ENCODE measurements at regions not wholly inside any gene's neighbourhood (a gene's known extent, or its start where the extent isn't known, plus 50 kb on each side); places are given as distances from the start of the nearest gene placed in this dataset.

DNA sequence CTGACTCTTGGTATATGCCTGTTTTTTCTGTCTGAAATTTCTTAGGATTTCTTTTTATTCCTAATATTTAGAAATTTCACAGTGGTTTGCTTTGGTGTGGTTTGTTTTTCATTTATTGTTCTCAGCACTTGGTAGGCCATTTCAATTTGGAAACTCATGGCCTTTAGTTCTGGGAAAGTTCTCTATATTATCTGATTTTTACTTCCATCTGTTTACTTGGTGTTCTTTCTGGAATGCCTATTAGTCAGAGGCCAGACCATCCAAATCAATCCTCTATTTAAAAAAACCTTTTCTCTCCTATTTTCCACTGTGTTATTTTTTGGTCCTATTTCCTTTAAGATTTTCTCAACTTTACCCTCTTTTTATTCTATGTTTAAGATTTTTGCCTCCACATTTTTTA lies 188.1 kb upstream of the SFRP2 start:
- Mint-ChIP-seq H3K4me3 (ENCODE audit: low read depth, unreplicated experiment) (no peak overlapping the region), H3K36me3 (ENCODE audit: insufficient read depth, unreplicated experiment) (no peaks in the 10 kb centered on the region), H3K27me3 (ENCODE audit: unreplicated experiment) (no peaks in the 10 kb centered on the region), H3K27ac (ENCODE audit: unreplicated experiment) (no peak overlapping the region), H3K4me1 (ENCODE audit: low read depth, unreplicated experiment) (no peaks in the 10 kb centered on the region), H3K9me3 (ENCODE audit: low read depth, unreplicated experiment) (peaks cover 7% of the 10 kb centered on the region)
- intact Hi-C loops (cut with micrococcal nuclease; ENCODE audit: unreplicated experiment): no loop called here
- no TSS peak for BruUV-seq (replicated peaks)
- TF ChIP-seq, protein P1, sequence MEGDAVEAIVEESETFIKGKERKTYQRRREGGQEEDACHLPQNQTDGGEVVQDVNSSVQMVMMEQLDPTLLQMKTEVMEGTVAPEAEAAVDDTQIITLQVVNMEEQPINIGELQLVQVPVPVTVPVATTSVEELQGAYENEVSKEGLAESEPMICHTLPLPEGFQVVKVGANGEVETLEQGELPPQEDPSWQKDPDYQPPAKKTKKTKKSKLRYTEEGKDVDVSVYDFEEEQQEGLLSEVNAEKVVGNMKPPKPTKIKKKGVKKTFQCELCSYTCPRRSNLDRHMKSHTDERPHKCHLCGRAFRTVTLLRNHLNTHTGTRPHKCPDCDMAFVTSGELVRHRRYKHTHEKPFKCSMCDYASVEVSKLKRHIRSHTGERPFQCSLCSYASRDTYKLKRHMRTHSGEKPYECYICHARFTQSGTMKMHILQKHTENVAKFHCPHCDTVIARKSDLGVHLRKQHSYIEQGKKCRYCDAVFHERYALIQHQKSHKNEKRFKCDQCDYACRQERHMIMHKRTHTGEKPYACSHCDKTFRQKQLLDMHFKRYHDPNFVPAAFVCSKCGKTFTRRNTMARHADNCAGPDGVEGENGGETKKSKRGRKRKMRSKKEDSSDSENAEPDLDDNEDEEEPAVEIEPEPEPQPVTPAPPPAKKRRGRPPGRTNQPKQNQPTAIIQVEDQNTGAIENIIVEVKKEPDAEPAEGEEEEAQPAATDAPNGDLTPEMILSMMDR (IDR thresholded peaks at IDR 0.05; ENCODE audit: unreplicated experiment): no peak
- CTCF ChIA-PET: no interaction called here
- no peak for DNase-seq

DNA sequence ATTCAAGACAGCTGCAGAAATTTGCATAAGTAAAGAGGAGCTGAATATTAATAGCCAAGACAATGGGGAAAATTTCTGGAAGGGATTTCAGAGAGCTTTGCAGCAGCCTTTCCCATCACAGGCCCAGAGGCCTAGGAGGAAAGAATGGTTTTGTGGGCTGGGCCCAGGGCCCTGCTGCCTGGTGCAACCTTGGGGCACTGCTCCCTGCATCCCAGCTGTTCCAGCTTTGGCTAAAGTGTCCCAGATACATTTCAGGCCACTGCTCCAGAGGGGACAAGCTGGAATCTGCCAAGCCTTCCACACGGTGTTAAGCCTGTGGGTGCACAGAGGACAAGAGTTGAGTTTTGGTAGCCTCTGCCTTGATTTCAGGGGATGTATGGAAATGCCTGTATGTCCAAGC lies 185.6 kb upstream of the SFRP2 start:
- H3K27ac Mint-ChIP-seq (ENCODE audit: unreplicated experiment): no peak overlapping the region
- DNase-seq: no peak
- no peaks in the 10 kb centered on the region for H3K27me3 Mint-ChIP-seq (ENCODE audit: unreplicated experiment)
- intact Hi-C loops (cut with micrococcal nuclease; ENCODE audit: unreplicated experiment): no loop called here
- TF ChIP-seq, protein P1 (IDR thresholded peaks at IDR 0.05; ENCODE audit: unreplicated experiment): no peak
- no TSS peak for BruUV-seq (replicated peaks)
- CTCF ChIA-PET: no interaction called here
- H3K9me3 Mint-ChIP-seq (ENCODE audit: low read depth, unreplicated experiment): peaks cover 7% of the 10 kb centered on the region
- no peaks in the 10 kb centered on the region for H3K4me1 Mint-ChIP-seq (ENCODE audit: low read depth, unreplicated experiment)
- H3K36me3 Mint-ChIP-seq (ENCODE audit: insufficient read depth, unreplicated experiment): no peaks in the 10 kb centered on the region
- no peak overlapping the region for H3K4me3 Mint-ChIP-seq (ENCODE audit: low read depth, unreplicated experiment)

DNA sequence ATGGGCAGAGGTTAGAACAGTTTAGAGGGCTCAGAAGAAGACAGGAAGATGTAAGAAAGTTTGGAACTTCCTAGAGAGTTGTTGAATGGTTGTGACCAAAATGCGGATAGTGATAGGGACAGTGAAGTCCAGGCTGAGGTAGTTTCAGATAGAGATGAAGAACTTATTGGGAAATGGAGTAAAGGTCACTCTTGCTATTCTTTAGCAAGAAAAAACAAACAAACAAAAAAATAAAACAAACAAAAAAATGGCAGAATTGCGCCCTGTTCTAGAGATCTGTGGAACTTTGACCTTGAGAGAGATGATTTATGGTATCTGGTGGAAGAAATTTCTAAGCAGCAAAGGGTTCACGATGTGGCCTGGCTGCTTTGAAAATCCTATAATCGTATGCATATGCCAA lies 185.1 kb upstream of the SFRP2 start:
- Mint-ChIP-seq H3K36me3 (ENCODE audit: insufficient read depth, unreplicated experiment) (no peaks in the 10 kb centered on the region), H3K27me3 (ENCODE audit: unreplicated experiment) (no peaks in the 10 kb centered on the region), H3K9me3 (ENCODE audit: low read depth, unreplicated experiment) (peaks cover 7% of the 10 kb centered on the region), H3K4me1 (ENCODE audit: low read depth, unreplicated experiment) (no peaks in the 10 kb centered on the region), H3K27ac (ENCODE audit: unreplicated experiment) (no peak overlapping the region), H3K4me3 (ENCODE audit: low read depth, unreplicated experiment) (no peak overlapping the region)
- TF ChIP-seq, protein P1 (IDR thresholded peaks at IDR 0.05; ENCODE audit: unreplicated experiment): no peak
- CTCF ChIA-PET: no interaction called here
- intact Hi-C loops (cut with micrococcal nuclease; ENCODE audit: unreplicated experiment): no loop called here
- no peak for DNase-seq
- no TSS peak for BruUV-seq (replicated peaks)

DNA sequence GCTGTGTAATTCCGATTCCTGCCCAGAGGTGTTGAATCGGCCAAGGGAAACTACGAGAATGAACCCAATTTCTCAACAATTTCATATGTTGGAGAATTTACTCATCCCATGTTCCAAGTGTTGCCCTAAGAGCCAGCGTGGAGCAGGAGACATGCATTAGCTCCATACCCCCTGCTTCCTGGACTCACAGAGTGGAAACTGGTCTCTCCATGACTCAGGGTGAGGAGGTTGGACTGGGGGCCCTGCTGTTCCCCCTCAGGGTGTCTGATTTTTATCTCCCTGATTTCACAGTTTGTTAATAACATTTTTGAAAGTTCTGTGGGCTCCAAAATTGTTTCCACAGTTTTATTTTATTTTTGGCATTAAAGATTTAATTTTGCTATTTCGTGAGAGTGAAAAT lies 183.0 kb upstream of the SFRP2 start:
- intact Hi-C loops (cut with micrococcal nuclease; ENCODE audit: unreplicated experiment): no loop called here
- CTCF ChIA-PET: no interaction called here
- Mint-ChIP-seq H3K27ac (ENCODE audit: unreplicated experiment) (no peak overlapping the region), H3K36me3 (ENCODE audit: insufficient read depth, unreplicated experiment) (no peaks in the 10 kb centered on the region), H3K4me1 (ENCODE audit: low read depth, unreplicated experiment) (no peaks in the 10 kb centered on the region), H3K9me3 (ENCODE audit: low read depth, unreplicated experiment) (peaks cover 7% of the 10 kb centered on the region), H3K4me3 (ENCODE audit: low read depth, unreplicated experiment) (no peak overlapping the region), H3K27me3 (ENCODE audit: unreplicated experiment) (no peaks in the 10 kb centered on the region)
- no peak for DNase-seq
- BruUV-seq (replicated peaks): no TSS peak
- TF ChIP-seq, protein P1 (IDR thresholded peaks at IDR 0.05; ENCODE audit: unreplicated experiment): no peak

DNA sequence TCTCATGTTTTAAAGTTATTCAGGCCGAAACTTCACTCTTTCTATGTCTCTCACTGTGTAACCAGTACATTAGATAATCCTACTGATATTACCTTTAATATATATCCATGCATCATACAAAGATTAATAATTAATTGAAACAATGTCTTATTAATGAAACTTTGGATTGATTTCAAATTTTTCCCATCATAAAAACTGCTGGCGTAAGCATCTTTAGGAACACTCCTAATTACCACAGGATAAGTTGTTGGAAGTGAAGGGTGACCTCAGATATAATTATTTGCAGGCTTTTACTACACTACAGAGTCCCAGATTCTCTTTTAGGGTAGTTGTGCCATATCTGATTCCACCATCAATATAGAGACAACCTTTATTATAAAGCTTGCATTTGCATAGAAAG lies 181.3 kb upstream of the SFRP2 start:
- Mint-ChIP-seq H3K4me3 (ENCODE audit: low read depth, unreplicated experiment) (no peak overlapping the region), H3K4me1 (ENCODE audit: low read depth, unreplicated experiment) (no peaks in the 10 kb centered on the region), H3K9me3 (ENCODE audit: low read depth, unreplicated experiment) (peaks cover 6% of the 10 kb centered on the region), H3K27me3 (ENCODE audit: unreplicated experiment) (no peaks in the 10 kb centered on the region), H3K36me3 (ENCODE audit: insufficient read depth, unreplicated experiment) (no peaks in the 10 kb centered on the region), H3K27ac (ENCODE audit: unreplicated experiment) (no peak overlapping the region)
- no TSS peak for BruUV-seq (replicated peaks)
- TF ChIP-seq, protein P1 (IDR thresholded peaks at IDR 0.05; ENCODE audit: unreplicated experiment): no peak
- CTCF ChIA-PET: no interaction called here
- intact Hi-C loops (cut with micrococcal nuclease; ENCODE audit: unreplicated experiment): no loop called here
- DNase-seq: no peak
